HEK293T (cell line): ENCODE measurements at regions not wholly inside any gene's neighbourhood (a gene's known extent, or its start where the extent isn't known, plus 50 kb on each side); places are given as distances from the start of the nearest gene placed in this dataset.

Experiments used
- CTCF ChIA-PET: fragments of 350-600 bp; formaldehyde crosslinking; extraction: SDS; loops from one replicate; lab custom pipeline; 2021; ENCODE audit warnings: antibody characterized with exemption, inconsistent platforms; lab: Yijun Ruan, JAX
- POLR2A ChIA-PET: fragments of 350-600 bp; formaldehyde crosslinking; extraction: SDS; loops from one replicate; lab custom pipeline; 2020; ENCODE audit warnings: antibody characterized with exemption, inconsistent platforms; lab: Yijun Ruan, JAX
- DNase-seq: peaks from one replicate; pipeline ENCODE4 v3.0.0; 2012; ENCODE audit warnings: mixed read lengths; ENCODE audit errors: extremely low spot score
- ARNT ChIP-seq: fragments of 450-650 bp; IDR thresholded peaks from 2 replicates; pipeline ENCODE4 v1.6.1; 2017; ENCODE audit warnings: mild to moderate bottlenecking
- BHLHE40 ChIP-seq: fragments of 450-650 bp; IDR thresholded peaks from 2 replicates; pipeline ENCODE4 v1.6.1; 2016; ENCODE audit warnings: mild to moderate bottlenecking, moderate library complexity, borderline replicate concordance
- CTBP1 ChIP-seq: fragments of 450-650 bp; IDR thresholded peaks from 2 replicates; pipeline ENCODE4 v1.6.1; 2016; ENCODE audit warnings: borderline replicate concordance
- ELF4 ChIP-seq: fragments of 450-650 bp; IDR thresholded peaks from 2 replicates; pipeline ENCODE4 v1.6.1; 2017; ENCODE audit warnings: antibody characterized with exemption
- FOXA1 ChIP-seq: fragments of 450-650 bp; IDR thresholded peaks from 2 replicates; pipeline ENCODE4 v1.6.1; 2016; ENCODE audit warnings: mild to moderate bottlenecking
- FOXK2 ChIP-seq: fragments of 450-650 bp; IDR thresholded peaks from 2 replicates; pipeline ENCODE4 v1.6.1; 2016; ENCODE audit warnings: mild to moderate bottlenecking
- FOXM1 ChIP-seq: fragments of 450-650 bp; IDR thresholded peaks from 2 replicates; pipeline ENCODE4 v1.6.1; 2017; ENCODE audit warnings: mild to moderate bottlenecking, borderline replicate concordance
- HDGF ChIP-seq: fragments of 450-650 bp; IDR thresholded peaks from 2 replicates; pipeline ENCODE4 v1.6.1; 2017; ENCODE audit warnings: antibody characterized with exemption, borderline replicate concordance
- L3MBTL2 ChIP-seq: fragments of 450-650 bp; conservative IDR thresholded peaks from 2 replicates; pipeline ENCODE4 v1.6.1; 2016; ENCODE audit warnings: mild to moderate bottlenecking
- LEF1 ChIP-seq: fragments of 450-650 bp; IDR thresholded peaks from 2 replicates; pipeline ENCODE4 v1.6.1; 2017; ENCODE audit warnings: mild to moderate bottlenecking, borderline replicate concordance
- NFRKB ChIP-seq: fragments of 450-650 bp; IDR thresholded peaks from 2 replicates; pipeline ENCODE4 v1.6.1; 2016; ENCODE audit warnings: mild to moderate bottlenecking, moderate library complexity
- SP1 ChIP-seq: fragments of 450-650 bp; IDR thresholded peaks from 2 replicates; pipeline ENCODE4 v1.6.1; 2017
- SUZ12 ChIP-seq: fragments of 450-650 bp; IDR thresholded peaks from 2 replicates; pipeline ENCODE4 v1.6.1; 2016; ENCODE audit warnings: mild to moderate bottlenecking
- TARDBP ChIP-seq: fragments of 450-650 bp; IDR thresholded peaks from 2 replicates; pipeline ENCODE4 v1.6.1; 2016
- ZNF384 ChIP-seq: fragments of 450-650 bp; IDR thresholded peaks from 2 replicates; pipeline ENCODE4 v1.6.1; 2016
- TF ChIP-seq, protein P1 (sequence below): fragments of 450-650 bp; IDR thresholded peaks from 2 replicates; pipeline ENCODE4 v1.6.1; 2016

DNA sequence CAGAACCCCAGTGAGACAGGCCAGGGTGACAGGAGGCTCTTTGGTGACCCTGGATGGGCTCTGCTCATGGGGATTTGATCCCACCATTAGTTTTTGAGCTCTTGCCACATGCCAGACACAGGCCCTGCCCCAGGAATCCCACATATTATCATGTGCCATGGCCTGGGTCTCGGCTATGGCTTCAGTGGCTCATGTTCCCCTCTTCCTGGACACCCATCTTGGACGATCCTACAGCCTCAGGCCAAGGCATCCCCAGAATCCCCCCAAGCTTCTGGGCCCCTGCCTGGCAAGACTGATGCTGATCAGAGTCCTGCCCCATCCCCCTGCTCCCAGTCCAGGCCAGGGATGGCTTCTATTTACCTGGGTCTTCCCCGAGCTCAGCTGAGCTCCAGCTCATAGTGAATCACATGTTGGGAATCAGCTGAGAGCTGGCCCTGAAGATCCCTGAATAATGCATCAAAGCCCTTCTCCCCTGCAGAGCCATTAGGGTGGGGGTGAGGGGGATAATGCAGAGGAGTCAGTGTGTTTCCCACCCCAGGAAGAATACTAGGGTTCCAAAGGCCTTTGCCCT lies 50.9 kb upstream of the CHRNB4 start:
- TF ChIP-seq ELF4 (no peak), L3MBTL2 (no peak), FOXK2 (no peak), FOXA1 (no peak), FOXM1 (no peak), SUZ12 (no peak), ARNT (no peak)
- TF ChIP-seq, protein P1, sequence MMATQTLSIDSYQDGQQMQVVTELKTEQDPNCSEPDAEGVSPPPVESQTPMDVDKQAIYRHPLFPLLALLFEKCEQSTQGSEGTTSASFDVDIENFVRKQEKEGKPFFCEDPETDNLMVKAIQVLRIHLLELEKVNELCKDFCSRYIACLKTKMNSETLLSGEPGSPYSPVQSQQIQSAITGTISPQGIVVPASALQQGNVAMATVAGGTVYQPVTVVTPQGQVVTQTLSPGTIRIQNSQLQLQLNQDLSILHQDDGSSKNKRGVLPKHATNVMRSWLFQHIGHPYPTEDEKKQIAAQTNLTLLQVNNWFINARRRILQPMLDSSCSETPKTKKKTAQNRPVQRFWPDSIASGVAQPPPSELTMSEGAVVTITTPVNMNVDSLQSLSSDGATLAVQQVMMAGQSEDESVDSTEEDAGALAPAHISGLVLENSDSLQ = no peak
- ChIA-PET POLR2A (no interaction called here), CTCF (interaction anchor here (2.5 kb wide), 1 partner anchor 53 kb away, joined by 14 read pairs; no protein-coding TSS in a partner anchor)
- DNase-seq = no peak

DNA sequence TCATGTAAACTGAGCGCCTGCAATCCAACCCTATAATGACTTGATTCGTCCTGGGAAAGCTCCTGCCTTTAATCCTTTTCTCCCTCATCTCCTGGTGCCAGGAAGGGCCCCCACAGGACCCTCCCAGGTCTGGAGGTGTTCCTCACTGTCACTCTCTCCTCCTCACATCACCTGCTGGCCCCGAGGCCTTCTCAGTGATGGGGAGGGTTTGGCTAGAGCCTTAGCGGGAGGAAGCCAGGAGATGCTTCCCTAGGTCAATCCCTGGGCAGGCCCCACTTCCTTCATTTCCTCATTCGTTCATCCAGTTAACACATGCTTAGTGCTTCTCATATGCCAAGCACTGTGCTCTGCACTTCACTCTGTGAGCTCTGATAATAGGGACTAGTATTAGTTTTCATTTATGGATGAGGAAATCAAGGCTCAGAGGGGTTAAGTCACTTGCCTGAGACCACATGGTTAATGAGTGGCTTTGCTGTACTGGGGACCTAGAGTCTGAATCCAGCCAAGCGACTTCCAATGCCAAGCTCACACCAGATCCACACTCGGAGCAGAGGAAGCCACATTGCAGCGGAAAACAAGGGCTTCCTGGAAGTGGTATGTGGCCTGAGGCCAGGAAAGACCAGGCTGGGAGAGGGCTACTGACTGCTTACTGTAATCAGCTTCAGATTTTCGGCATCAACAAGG lies 50.3 kb upstream of the CHRNB4 start:
- TF ChIP-seq FOXM1 (no peak), ZNF384 (no peak), FOXA1 (no peak), FOXK2 (no peak), BHLHE40 (no peak), L3MBTL2 (no peak), LEF1 (no peak), CTBP1 (no peak), HDGF (no peak), ARNT (no peak), NFRKB (no peak), TARDBP (no peak), ELF4 (no peak), SP1 (no peak), SUZ12 (no peak)
- TF ChIP-seq, protein P1 = no peak
- ChIA-PET CTCF (interaction anchor here (2.5 kb wide), 1 partner anchor 52 kb away, joined by 14 read pairs; no protein-coding TSS in a partner anchor), POLR2A (no interaction called here)
- no peak for DNase-seq
